NCI-H1417 (cell line): ENCODE measurements at regions not wholly inside any gene's neighbourhood (a gene's known extent, or its start where the extent isn't known, plus 50 kb on each side); places are given as distances from the start of the nearest gene placed in this dataset.

ENCODE experiments used
- DNase-seq, 3 experiments: peaks; one replicate each; lab custom pipeline; 2025; lab: John Stamatoyannopoulos, UW

DNA sequence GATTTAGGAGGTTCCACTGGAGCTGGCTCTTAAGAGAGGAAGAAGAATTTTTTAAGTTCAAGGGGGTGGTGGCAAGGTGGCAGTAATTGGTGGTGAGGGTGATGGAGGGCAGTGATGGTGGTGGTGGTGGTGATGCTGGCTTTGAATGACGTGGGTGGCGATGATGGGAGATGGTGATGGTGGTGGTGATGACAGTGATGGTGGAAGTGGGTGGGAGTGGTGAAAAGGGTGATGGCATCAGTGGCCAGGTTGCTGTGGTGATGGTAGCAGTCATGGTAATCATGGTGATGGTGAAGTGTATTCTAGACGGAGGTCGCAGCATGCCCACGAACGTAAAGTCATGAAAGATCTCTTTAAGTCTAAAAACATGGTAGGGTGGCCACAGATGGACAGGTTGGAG lies 197.3 kb downstream of the PTEN start:
- no peak for DNase-seq

DNA sequence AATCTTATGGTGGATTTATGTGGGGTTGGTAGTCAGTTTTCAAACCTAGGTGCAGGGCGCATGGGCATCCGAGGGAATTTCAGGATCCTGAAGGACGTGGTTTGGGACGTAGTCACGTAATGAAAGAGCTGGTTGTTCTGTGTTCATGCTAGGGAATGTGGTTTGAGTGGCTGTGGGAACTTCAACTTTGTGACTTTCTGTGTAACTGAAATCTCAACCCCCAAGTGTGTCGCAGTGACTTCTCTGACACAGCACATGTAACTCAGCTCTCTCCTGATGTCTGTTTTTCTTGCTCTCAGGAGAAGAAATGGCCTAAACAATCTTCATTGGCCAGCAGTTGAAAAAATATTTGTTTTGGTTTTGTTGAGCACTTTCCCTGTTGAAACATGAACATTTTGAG lies 199.0 kb downstream of the PTEN start:
- no peak for DNase-seq

DNA sequence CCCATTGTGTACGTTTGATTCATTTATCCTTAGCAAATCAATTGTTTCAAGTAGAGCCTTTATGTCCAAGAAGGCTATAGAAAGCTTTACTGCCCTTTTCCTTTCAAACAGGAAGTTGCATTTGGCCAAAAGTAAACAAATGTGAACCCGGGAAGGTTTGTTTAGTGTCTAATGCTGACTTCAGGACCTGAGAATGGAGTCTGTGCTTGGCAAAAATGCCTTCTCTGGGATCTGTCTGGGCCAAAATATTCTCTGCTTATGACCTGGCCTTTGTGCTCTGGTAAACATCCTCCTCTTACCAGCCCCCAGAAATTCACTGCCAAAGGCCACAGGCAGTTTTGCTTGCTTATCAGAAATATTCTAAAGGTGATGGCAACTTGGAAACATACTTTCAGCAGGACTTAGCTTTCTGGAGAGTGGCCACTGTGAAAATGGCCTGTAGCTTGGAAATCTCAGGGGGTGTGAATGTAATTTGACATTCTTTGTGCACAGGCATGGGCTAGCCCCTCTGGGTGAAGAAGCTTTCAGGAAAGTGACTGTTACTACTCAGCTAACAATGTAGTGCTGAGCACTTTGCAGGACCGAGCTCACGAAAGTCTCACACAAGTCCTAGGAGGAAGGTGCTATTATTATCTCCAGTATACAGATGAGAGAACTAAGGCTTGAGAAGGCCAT lies 199.5 kb downstream of the PTEN start:
- DNase-seq = peak in 1 of 3 experiments; percentile 15

DNA sequence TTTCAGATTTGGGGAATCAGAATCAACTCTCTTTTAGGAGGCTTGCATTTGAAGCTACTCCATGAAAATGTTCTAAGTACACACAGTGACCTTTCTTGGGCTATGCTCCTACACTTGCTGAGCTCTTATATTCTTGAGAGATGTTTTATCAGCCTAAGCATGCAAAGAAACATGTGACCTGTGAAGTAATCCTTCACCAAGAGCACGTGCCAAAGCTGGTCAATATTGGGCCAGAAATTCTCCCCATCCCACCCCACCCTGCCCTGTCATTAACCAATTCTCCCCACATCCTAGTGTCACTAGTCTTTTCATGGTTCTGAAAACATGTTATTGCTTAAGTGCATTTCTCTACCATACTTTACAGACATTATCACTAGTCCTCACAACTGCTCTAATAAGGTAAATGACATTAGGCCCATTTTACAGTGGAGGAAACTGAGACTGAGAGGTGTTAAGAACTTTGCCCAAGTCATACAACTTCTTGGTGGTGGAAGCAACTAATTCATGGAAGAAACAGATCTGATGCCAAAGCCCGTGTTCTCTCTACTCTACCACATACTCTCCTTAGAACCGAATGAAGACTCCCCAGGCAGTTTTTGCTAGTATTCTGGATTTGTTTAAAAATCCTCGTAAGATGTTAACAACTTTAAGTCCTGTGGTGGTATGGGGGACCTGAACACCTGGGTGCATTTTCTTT lies 200.6 kb downstream of the PTEN start:
- DNase-seq = no peak

DNA sequence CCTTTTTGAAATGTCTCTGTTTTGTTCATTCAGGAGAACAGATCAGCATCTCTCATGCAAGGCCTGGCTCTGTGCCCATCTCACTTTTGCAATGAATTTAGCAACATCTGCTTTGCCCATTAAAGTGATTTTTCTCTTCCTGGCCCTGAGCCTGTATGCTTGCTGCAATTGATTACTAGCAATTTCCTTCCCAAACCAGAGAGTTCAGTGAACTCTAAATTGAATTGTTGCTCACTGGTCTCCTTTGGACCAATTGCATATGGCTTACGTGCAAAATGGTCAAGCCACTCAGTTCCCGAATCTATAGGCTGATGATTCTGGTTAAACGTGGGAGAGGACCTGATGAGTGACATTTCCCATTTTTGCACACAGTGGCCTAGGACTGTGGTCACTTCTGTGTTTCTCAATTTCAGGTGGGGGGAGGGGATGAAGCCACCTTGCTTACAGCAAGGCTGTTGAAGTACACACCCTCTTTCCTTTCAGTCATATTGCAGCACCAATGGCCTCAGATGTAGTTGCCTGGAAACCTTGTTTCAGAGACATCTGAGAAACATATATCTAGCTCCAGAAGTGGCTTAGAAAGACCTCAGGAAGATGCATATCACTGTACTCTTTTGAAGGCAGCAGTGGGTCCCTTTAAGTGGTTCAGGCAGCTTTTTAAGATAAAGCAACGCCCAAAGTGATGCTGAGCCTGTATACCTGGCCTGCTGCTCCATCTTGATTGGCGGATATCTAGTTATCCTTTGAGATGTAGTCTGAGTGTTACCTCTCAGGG lies 201.4 kb downstream of the PTEN start:
- DNase-seq = no peak

DNA sequence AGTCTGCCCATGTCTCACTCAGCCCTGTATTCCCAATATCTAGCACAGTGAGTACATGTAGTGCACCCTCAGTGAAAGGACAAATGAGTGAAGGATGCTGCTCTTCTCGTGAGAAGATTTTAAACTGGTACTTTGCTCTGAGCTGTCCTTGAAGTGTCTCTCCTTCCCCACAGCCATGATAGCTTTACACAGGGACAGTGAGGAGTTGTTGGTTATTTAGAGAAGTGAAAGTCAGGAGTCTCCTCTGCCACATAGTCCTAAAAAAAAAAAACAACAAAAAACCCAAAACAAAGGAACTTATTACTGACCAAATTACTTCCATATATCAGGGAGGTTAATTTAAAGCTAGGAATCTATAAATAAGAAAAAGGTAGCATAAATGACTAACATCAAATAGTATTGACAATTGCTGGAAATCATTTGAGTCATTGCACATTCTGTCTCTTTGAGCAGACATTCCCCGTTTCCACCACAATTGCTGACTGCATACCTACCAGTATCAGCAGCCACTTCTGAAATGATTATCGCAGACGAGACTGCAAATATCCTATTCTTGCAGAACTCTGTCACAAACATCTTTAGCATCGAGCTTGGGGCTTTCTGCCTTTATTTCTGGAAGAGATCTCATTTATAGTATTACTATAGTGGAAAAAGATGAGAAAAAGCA lies 202.1 kb downstream of the PTEN start:
- no peak for DNase-seq

DNA sequence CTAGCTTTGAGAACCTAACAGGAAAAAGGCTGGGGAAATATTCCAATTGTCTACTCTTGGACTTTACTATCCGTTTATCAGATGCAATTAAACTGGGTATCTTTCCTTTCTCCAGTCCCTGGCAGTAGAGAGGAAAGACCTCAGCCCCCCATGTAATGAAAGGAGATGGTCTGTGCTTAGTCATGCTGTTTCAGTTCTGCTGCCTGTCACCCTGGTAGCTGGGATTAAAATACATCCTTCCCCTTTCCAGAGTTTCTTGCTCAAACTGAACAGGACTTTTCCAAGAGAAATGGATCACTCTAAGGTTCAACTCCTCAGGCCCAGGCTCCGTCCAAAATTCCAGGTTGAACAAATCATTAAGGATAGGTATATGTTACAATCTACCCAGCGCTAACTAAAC lies 202.9 kb downstream of the PTEN start:
- no peak for DNase-seq

DNA sequence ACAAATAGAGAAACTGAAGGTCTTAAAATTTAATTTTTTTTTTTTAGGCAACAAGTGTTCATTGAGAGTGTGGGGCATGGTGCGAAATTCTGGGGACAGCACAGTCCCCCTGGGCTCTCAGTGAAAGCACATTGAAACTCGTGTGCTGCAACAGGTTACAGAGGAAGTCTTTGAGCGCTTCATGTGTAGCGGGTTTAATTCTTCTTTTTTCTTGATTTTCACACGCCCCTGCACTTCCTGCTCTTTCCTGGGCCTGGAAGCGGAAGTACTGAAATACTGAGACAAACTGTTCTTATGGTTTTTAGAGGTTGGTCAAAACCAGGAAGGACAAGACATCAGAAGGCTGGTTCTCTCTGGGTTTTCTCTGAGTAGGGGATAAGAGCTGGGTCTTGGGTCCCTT lies 203.5 kb downstream of the PTEN start:
- no peak for DNase-seq

DNA sequence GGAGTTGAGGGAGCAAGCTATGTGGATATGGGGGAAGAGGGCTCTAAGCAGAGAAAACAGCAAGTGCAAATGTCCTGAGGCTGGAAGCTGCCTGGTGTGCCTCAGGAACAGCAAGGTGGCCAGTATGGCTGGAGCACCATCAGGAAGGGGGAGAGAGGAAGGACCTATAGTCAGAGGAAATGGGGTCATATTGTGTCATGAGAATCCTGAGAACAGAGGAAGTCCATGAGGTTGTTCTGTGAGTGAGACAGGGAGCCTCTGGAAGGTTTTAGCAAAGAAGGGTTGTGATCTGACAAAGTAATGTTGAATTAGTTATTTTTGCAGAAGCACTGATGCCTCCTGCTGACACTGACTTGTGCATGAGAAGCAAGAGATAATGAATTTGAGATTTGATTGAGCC lies 204.3 kb downstream of the PTEN start:
- DNase-seq = no peak

DNA sequence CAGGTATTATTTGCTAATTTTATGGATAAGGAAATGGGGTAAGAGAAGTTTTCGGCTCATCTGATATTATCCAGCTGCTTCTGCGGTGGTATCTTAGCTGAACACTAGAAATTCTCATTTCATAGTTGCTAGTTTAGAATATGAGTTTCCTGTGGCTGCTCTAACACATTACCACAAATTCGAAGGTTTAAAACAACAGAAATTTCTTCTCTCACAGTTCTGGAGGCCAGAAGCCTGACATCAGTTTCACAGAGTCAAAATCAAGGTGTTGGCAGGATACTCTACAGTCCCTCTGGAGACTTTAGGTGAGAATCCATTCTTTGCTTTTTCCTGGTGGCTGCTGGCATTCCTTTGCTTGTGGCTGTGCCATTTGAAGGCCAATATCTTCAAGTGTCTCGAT lies 205.9 kb downstream of the PTEN start:
- no peak for DNase-seq

DNA sequence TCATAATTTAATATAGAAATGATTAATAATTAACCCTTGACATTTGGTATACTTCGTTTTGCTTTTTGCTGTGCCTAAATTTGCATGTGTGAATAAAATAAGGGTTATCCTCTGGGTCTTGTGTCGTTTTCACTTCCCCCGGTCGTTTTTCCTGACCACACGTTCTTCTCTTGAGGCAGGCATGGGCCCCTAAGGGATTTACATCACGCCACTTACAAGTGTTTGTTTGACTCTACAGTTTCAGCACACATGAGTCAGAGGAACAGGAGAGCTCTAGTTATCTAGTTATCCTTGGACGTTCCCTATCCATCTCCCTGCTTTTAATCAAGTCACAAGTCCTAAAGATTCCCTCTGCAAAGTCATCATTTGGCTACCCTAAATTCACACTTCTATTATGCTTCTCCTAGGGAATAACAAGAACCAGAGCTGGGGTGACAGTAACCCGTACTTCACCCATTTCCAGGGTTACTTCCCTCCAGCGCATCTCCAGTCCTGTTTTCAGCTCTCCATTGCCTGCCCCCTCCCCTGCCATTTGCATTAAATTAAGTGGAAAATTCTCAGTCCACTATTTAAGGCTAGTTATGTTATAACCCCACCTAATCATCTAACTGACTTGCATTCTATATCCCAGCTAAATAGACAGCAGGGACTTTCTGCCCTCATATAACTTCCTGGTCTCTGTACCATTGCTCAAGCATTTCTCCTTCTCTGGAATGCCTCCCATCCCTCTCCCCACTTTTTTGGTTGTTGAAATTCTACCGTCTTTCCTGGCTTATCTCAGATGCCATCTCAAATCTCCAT lies 206.9 kb downstream of the PTEN start:
- DNase-seq = peak in 1 of 3 experiments; percentile 55

DNA sequence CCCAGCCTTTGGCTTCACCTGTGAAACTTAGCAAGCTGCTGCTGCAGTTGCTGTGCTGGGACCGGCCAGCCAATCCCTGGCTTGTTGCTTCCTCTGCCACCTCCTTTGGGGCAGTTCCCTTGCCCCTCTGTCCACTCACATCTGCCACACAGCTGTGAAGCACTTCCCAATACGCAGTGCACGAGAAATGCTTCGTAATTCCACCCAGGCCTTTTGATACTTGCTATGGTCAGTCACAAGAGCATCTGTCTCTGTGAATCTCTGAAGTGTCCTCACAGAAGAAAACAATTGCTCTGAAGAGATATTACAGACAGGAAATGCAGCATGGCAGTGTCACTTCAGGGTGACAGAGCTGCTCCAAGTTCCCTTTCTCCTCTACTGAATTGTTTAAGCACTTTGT lies 208.5 kb downstream of the PTEN start:
- DNase-seq = no peak

DNA sequence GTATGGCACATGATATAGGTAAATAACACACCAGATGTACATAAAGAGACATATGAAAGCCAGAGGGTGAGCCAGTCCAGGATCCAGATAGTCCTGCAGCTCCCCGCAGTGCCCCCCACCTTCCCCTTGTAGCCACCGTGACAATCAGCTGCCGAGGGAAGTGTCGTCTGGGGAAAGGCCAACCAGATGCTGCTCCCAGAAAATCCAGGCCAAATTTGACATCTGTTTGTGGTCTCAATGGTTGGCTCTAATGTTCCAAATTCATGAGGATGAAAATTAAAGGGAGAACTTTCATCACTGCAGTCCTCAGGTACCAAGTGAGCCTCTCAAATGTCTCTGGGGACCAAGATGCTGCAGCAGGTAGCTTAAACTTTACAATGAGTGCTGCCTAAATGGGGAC lies 210.3 kb downstream of the PTEN start:
- no peak for DNase-seq

DNA sequence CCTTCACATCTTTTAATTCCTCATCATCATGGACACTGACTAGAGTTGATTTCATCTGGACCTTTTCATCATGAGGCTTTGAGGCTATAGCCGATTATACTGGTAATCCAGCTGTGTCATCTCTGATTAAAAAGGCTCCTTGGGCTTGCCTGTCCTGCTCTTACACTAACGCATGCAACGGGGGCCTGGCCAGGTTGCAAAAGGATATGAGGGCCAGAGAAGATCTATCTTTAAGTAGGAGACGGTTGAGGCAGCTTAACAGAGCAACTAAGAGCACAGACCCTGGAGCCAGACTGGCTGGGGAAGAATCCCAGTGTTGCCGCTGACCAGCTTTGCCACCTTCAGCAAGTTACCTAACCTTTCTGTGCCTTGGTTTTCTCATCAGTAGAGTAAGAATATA lies 211.5 kb downstream of the PTEN start:
- no peak for DNase-seq

DNA sequence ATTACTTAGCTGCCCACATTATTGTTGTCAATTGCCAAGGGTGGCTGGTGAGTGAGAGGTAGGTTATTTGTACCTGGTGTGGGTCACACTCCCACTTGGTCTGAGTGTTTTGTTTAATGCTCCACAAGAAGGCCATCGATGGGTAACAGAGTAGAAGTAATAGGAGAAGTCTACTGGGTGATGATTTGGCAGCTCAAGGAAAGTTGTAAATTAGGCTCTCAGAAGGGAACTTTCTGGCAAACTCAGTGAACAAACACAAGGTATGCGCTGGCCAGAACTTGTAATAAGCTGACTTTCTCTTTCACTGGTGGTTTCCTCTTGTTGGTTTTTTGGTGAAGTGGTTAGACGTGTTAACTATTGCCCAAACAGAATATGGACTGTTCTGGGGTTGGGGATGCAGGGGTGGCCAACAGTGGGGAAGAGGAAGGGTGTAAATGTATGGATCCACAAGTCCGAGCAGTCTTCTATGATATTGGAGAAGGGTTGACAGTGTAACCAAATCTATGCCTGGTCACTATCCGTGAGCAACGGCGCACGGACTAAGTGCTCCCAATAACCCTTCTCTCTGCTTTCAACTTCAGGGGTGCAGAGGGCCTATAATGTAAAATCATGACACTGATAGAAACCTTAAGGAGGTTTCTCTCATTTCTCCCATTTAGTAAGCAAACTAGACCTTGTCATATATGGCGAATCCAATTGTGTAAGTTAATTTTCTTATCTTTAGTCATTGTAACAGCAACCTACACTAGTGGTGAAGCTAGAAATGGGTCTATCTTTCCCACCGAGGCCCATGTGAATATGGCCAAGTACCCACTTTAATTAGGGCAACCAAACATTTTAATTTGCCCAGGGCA lies 212.8 kb downstream of the PTEN start:
- no peak for DNase-seq

DNA sequence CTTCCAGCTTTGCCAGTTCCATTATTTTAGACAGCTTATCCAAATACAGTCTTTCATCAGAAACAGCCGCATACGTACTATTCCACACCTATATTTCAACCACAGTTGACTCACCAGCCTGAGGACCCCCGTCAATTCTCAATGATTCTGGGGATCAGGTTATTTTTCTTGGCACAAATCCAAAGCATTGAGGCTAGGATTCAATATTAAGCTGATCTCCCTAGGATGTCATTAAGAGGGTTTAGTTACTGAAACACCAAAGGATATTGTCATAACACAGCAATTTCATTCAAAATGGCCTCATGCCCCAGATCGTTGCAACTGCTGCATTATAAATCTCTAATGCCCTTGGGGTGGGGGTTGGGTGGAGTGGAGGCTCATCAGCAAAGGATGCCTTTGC lies 214.6 kb downstream of the PTEN start:
- DNase-seq = no peak

DNA sequence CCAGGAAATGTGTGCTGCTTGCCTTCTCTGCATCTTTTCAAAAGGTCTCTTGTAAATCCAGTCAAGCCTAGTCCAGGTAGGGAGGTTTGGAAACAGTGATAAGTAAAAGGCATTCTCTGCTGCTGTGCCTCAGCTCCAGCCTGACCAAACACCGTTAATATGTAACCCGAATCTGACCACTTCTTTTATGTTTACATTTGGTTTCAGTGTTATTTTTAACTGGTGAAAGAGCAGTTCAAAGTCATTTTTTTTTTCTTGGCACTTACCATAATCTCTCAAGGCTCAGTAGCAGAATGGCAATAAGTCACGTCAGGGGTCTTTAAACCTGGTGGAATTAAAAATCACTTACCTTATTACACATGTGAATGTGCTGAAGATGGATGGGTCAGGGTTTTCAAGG lies 216.8 kb downstream of the PTEN start:
- DNase-seq = peak in 1 of 3 experiments; percentile 72

DNA sequence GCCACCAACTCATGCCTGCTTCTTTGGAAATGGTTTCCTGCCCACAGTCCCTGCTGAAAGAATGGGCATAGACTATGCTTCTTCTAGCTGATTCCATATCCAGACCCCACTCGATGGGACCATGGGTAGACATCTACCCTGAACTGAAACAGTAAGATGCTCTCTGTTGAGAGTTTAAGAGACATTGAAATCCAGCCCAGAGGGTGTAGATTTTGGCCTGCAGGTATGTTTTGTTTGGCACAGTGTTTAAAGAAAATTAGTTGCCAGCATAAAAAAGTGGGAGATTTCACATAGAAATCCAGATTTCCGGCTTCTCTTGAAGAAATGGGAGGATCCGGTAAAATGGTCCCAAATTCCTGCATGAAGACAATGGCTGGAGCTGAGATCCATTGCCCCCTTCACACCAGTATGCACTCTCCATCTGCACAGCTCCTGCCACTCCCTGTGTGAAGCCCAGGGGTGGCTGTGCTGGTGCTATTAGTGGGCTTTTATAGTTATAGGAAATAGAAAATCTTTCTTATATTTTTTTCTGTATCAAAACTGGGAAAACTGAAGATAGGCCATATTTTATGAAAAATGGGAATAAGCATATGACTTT lies 218.1 kb downstream of the PTEN start:
- no peak for DNase-seq

DNA sequence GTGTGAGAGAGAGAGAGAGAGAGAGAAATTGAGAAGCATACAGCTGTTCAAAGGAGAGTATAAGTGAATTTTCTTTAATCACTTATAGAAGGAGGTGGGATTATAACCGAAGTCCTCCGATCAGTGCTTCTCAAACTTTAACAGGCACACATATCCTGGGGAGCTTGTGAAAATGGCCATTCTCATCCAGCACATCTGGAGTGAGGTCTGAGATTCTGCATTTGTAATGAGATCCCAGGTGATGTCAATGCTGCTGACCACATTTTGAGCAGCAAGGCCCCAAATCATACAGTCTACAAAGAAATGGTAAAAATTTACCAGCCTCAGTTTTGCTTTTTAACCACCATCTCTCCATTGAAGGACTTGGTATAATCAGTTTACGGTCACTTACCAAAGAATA lies 219.0 kb downstream of the PTEN start:
- DNase-seq = no peak

DNA sequence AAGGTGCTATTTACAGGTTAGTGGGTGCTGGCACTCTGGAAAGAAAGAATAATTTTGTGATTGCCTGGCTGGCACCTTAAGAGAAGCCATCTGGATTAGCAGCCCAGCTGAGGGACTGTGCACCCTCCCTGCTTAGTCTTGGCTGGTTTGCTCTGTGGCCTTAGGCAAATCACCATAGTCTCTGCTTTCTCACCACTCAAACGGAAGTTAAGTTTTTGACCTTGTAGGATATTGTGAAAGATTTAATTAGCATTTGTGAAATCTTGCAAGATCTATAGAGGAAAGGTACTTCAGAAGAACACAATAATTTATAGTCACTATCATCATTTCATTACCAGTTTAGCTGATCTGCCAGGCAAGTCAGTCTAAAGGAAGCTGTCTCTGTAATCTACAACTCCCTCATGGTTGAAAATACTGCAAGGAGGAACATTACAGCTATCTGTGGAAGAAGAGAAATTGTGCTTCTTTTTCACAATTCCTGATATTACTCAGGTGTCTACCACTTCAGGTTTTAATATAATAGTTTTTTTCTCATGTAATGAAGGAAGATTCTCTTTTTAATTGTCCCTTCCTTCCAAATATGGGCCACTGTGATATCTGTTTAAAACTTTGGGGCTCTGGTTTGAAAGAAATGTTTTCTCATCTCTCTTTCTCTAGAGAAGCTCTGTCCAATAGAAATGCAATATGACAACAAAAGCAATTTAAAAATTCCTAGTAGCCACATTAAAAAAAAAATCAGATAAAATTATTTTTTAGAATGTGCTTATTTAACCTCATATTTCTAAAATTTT lies 219.6 kb downstream of the PTEN start:
- no peak for DNase-seq
